ENCODE measurements at regions not wholly inside any gene's neighbourhood (a gene's known extent, or its start where the extent isn't known, plus 50 kb on each side); places are given as distances from the start of the nearest gene placed in this dataset.

GRCh38 chr20:40488401-40488800 lies 200.6 kb downstream of the MAFB start:
- H3K27me3 ChIP-seq (ENCODE audit: control insufficient read depth in 2 of 2, insufficient read depth in 2 of 2, low read length in 2 of 2) = no peaks in the 10 kb centered on the region
- peak overlapping the region in 1 of 7 donors; percentile 57 for H3K27ac Mint-ChIP-seq
- H3K36me3 Mint-ChIP-seq = peaks cover 3 to 8% of the 10 kb centered on the region in 2 donors
- intact Hi-C loops (cut with micrococcal nuclease) = loop anchor here in 1 of 2 donors (10.0 kb wide), 1 partner anchor 64 kb away; no protein-coding TSS in a partner anchor
- no peak overlapping the region for H2AFZ ChIP-seq (ENCODE audit: insufficient read depth, low read depth, low read length, poor library complexity, severe bottlenecking)
- 83% methylated on average over 1 of the region's 3 CpGs for WGBS (ENCODE audit: insufficient coverage)
- peaks cover 0 to 3% (median 3%) of the 10 kb centered on the region in 3 donors for H3K27me3 Mint-ChIP-seq (ENCODE audit: low read depth in 3 of 3)
- peaks cover 27% of the 10 kb centered on the region in 2 donors for H3K4me1 ChIP-seq (ENCODE audit: control insufficient read depth in 1 of 2, insufficient read depth in 2 of 2, low read length in 2 of 2)
- peaks cover 29% of the 10 kb centered on the region for H3K4me1 Mint-ChIP-seq
- no peak overlapping the region for H3K9ac ChIP-seq (ENCODE audit: insufficient read depth, low read length, poor library complexity, severe bottlenecking)
- no peak overlapping the region for H3K4me3 ChIP-seq (replicated peaks in 1 of 3; ENCODE audit: low read depth in 2 of 3, low read length in 3 of 3)
- no peak for TF ChIP-seq CTCF (IDR thresholded peaks at IDR 0.05)
- peaks cover 0 to 5% (median 4%) of the 10 kb centered on the region in 7 donors for H3K9me3 Mint-ChIP-seq
- H3K79me2 ChIP-seq (ENCODE audit: insufficient read depth, low read length) = no peaks in the 10 kb centered on the region
- H4K20me1 ChIP-seq (ENCODE audit: insufficient read depth, low read length) = no peaks in the 10 kb centered on the region
- peaks cover 3 to 4% of the 10 kb centered on the region in 2 donors for H3K9me3 ChIP-seq (replicated peaks in 1 of 2; ENCODE audit: control insufficient read depth in 1 of 2, insufficient read depth in 1 of 2, low read length in 2 of 2)
- no peaks in the 10 kb centered on the region for H3K36me3 ChIP-seq (replicated peaks in 1 of 2; ENCODE audit: control insufficient read depth in 1 of 2, insufficient read depth in 2 of 2, low read length in 2 of 2)
- H3K27ac ChIP-seq (ENCODE audit: low read depth in 1 of 2, low read length in 2 of 2) = no peak overlapping the region
- DNase-seq = no peak
- H3K4me3 Mint-ChIP-seq = no peak overlapping the region
- H3K4me2 ChIP-seq (replicated peaks; ENCODE audit: extremely low read depth, low read length, poor library complexity, severe bottlenecking) = no peak overlapping the region

- Histone ChIP-seq H3K27ac (ENCODE audit: low read depth in 1 of 2, low read length in 2 of 2) (no peak overlapping the region), H3K4me1 (ENCODE audit: control insufficient read depth in 1 of 2, insufficient read depth in 2 of 2, low read length in 2 of 2) (peaks cover 6 to 7% of the 10 kb centered on the region in 2 donors), H3K4me2 (replicated peaks; ENCODE audit: extremely low read depth, low read length, poor library complexity, severe bottlenecking) (no peak overlapping the region), H3K79me2 (ENCODE audit: insufficient read depth, low read length) (no peaks in the 10 kb centered on the region), H3K9ac (ENCODE audit: insufficient read depth, low read length, poor library complexity, severe bottlenecking) (no peak overlapping the region), H2AFZ (ENCODE audit: insufficient read depth, low read depth, low read length, poor library complexity, severe bottlenecking) (no peak overlapping the region), H4K20me1 (ENCODE audit: insufficient read depth, low read length) (no peaks in the 10 kb centered on the region), H3K36me3 (replicated peaks in 1 of 2; ENCODE audit: control insufficient read depth in 1 of 2, insufficient read depth in 2 of 2, low read length in 2 of 2) (no peaks in the 10 kb centered on the region), H3K9me3 (replicated peaks in 1 of 2; ENCODE audit: control insufficient read depth in 1 of 2, insufficient read depth in 1 of 2, low read length in 2 of 2) (peaks cover 3 to 4% of the 10 kb centered on the region in 2 donors), H3K27me3 (ENCODE audit: control insufficient read depth in 2 of 2, insufficient read depth in 2 of 2, low read length in 2 of 2) (no peaks in the 10 kb centered on the region), H3K4me3 (replicated peaks in 1 of 3; ENCODE audit: low read depth in 2 of 3, low read length in 3 of 3) (no peak overlapping the region)
- intact Hi-C loops (cut with micrococcal nuclease) = loop anchor here in 1 of 2 donors (10.0 kb wide), 1 partner anchor 61 kb away; no protein-coding TSS in a partner anchor
- Mint-ChIP-seq H3K36me3 (no peaks in the 10 kb centered on the region), H3K4me3 (no peak overlapping the region), H3K9me3 (peaks cover 0 to 5% (median 4%) of the 10 kb centered on the region in 7 donors), H3K27ac (no peak overlapping the region), H3K4me1 (peaks cover 8% of the 10 kb centered on the region), H3K27me3 (ENCODE audit: low read depth in 3 of 3) (peaks cover 0 to 5% (median 5%) of the 10 kb centered on the region in 3 donors)
- 100% methylated on average over 1 of the region's 3 CpGs for WGBS (ENCODE audit: insufficient coverage)
- TF ChIP-seq CTCF (IDR thresholded peaks at IDR 0.05) = no peak
- DNase-seq = no peak
These were observed 202.7 kb downstream of the MAFB start for GRCh38 chr20:40486297-40486696.
